CD4-positive, alpha-beta memory T cell (primary cell): ENCODE measurements at regions not wholly inside any gene's neighbourhood (a gene's known extent, or its start where the extent isn't known, plus 50 kb on each side); places are given as distances from the start of the nearest gene placed in this dataset.

Experiments used
- CTCF ChIA-PET: fragments of 350-600 bp; sonication (Branson Sonifier 250); formaldehyde crosslinking; loops from one replicate; lab custom pipeline; 2021; ENCODE audit warnings: inconsistent platforms; ENCODE audit not compliant: partially characterized antibody; lab: Charles Lee
- POLR2A ChIA-PET: fragments of 350-600 bp; sonication (Branson Sonifier 250); formaldehyde crosslinking; loops from one replicate; lab custom pipeline; 2021; ENCODE audit not compliant: partially characterized antibody; lab: Charles Lee
- DNase-seq, 5 donors: peaks; one replicate each; pipeline versions ENCODE4 v3.0.0 to v3.0.0-alpha.2; 2020 to 2022; ENCODE audit warnings: mixed read lengths in 1 of 5
- H3K27ac ChIP-seq: one replicate; pipeline ENCODE4 v1.7.0; 2013; ENCODE audit warnings: low read depth, low read length
- H3K27me3 ChIP-seq: 2 replicates; pipeline ENCODE4 v1.7.0; 2013; ENCODE audit warnings: mild to moderate bottlenecking, low read length, moderate library complexity; ENCODE audit not compliant: insufficient read depth
- H3K36me3 ChIP-seq: 2 replicates; pipeline ENCODE4 v1.7.0; 2013; ENCODE audit warnings: mild to moderate bottlenecking, low read length, moderate library complexity; ENCODE audit not compliant: insufficient read depth
- H3K4me1 ChIP-seq: 2 replicates; pipeline ENCODE4 v1.7.0; 2013; ENCODE audit warnings: mild to moderate bottlenecking, low read length, moderate library complexity; ENCODE audit not compliant: insufficient read depth
- H3K4me3 ChIP-seq, 2 donors: one replicate each; pipeline ENCODE4 v1.7.0; 2013; ENCODE audit warnings: low read length in 2 of 2, mild to moderate bottlenecking in 1 of 2
- H3K9me3 ChIP-seq, 2 donors: one replicate each; pipeline ENCODE4 v1.7.0; 2013; ENCODE audit warnings: low read length in 2 of 2, control low read depth in 1 of 2; ENCODE audit not compliant: control insufficient read depth in 1 of 2
- H3K27ac Mint-ChIP-seq, 7 donors: one replicate each; pipeline ENCODE4 v1.8.0; 2020 to 2021; ENCODE audit warnings: mixed read lengths in 7 of 7, mild to moderate bottlenecking in 6 of 7, inconsistent platforms in 3 of 7, moderate library complexity in 3 of 7
- H3K27me3 Mint-ChIP-seq, 2 donors: one replicate each; pipeline ENCODE4 v1.8.0; 2020 to 2021; ENCODE audit warnings: mixed read lengths in 2 of 2
- H3K36me3 Mint-ChIP-seq, 2 donors: one replicate each; pipeline ENCODE4 v1.8.0; 2020 to 2021; ENCODE audit warnings: mixed read lengths in 2 of 2, inconsistent platforms in 1 of 2, mild to moderate bottlenecking in 1 of 2
- H3K4me1 Mint-ChIP-seq, 4 donors: one replicate each; pipeline ENCODE4 v1.8.0; 2020 to 2021; ENCODE audit warnings: mixed read lengths in 4 of 4, mild to moderate bottlenecking in 1 of 4
- H3K4me3 Mint-ChIP-seq, 8 donors: one replicate each; pipeline ENCODE4 v1.8.0; 2020 to 2021; ENCODE audit warnings: mixed read lengths in 8 of 8, mild to moderate bottlenecking in 7 of 8, moderate library complexity in 6 of 8, inconsistent platforms in 3 of 8
- H3K9me3 Mint-ChIP-seq, 8 donors: one replicate each; pipeline ENCODE4 v1.8.0; 2020 to 2021; ENCODE audit warnings: mixed read lengths in 8 of 8, mild to moderate bottlenecking in 5 of 8, inconsistent platforms in 3 of 8, moderate library complexity in 1 of 8
- intact Hi-C: fragments of 100-400 bp; cut with micrococcal nuclease; formaldehyde crosslinking; loops from one replicate; pipeline ENCODE4 v1.15.1; 2023

DNA sequence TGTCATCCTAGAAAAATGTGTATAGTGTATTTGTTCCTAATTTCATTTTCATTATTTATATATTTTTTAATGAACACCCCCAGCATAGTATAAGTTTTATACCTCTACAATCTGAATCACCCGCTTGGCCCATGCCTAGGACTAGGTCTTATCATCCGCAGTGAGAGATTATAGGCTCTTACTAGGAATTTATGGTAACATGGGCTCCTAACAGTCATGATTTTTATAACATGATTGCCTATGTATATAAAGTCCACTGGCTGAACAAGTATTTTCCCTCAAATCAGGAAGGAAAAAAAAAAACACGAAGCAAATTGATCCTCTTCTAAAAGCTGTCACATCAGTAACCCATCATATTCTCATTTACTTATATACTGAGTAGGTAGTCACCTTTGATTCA, 666.1 kb upstream of the NRXN1 start:
- Mint-ChIP-seq H3K36me3 (no peaks in the 10 kb centered on the region), H3K9me3 (peaks cover 0 to 4% (median 0%) of the 10 kb centered on the region in 8 donors), H3K27me3 (no peaks in the 10 kb centered on the region), H3K4me1 (no peaks in the 10 kb centered on the region), H3K27ac (no peak overlapping the region), H3K4me3 (no peak overlapping the region)
- CTCF ChIA-PET = no interaction called here
- no peak overlapping the region for H3K4me3 ChIP-seq
- H3K27ac ChIP-seq = no peak overlapping the region
- H3K27me3 ChIP-seq = no peaks in the 10 kb centered on the region
- no peaks in the 10 kb centered on the region for H3K4me1 ChIP-seq
- intact Hi-C loops = no loop called here
- no peaks in the 10 kb centered on the region for H3K9me3 ChIP-seq
- POLR2A ChIA-PET = no interaction called here
- no peaks in the 10 kb centered on the region for H3K36me3 ChIP-seq
- no peak for DNase-seq

- H3K27ac Mint-ChIP-seq = peak overlapping the region in 1 of 7 donors; percentile 6
- H3K4me3 Mint-ChIP-seq = no peak overlapping the region
- Histone ChIP-seq H3K27ac (no peak overlapping the region), H3K36me3 (no peaks in the 10 kb centered on the region), H3K4me1 (no peaks in the 10 kb centered on the region), H3K4me3 (no peak overlapping the region), H3K9me3 (no peaks in the 10 kb centered on the region), H3K27me3 (no peaks in the 10 kb centered on the region)
- intact Hi-C loops = no loop called here
- H3K9me3 Mint-ChIP-seq = peaks cover 0 to 4% (median 1%) of the 10 kb centered on the region in 8 donors
- ChIA-PET POLR2A (no interaction called here), CTCF (no interaction called here)
- H3K4me1 Mint-ChIP-seq = no peaks in the 10 kb centered on the region
- no peaks in the 10 kb centered on the region for H3K36me3 Mint-ChIP-seq
- no peak for DNase-seq
- no peaks in the 10 kb centered on the region for H3K27me3 Mint-ChIP-seq
Measured at GRCh38 chr2:51697095-51697494, 665.2 kb upstream of the NRXN1 start.

GRCh38 chr2:51695531-51695930, 663.6 kb upstream of the NRXN1 start:
- ChIA-PET POLR2A (no interaction called here), CTCF (no interaction called here)
- Mint-ChIP-seq H3K4me1 (no peaks in the 10 kb centered on the region), H3K4me3 (no peak overlapping the region), H3K9me3 (peaks cover 0 to 4% (median 1%) of the 10 kb centered on the region in 8 donors), H3K27ac (no peak overlapping the region), H3K27me3 (no peaks in the 10 kb centered on the region), H3K36me3 (no peaks in the 10 kb centered on the region)
- DNase-seq = no peak
- intact Hi-C loops = no loop called here
- H3K4me3 ChIP-seq = no peak overlapping the region
- no peaks in the 10 kb centered on the region for H3K4me1 ChIP-seq
- H3K9me3 ChIP-seq = no peaks in the 10 kb centered on the region
- no peak overlapping the region for H3K27ac ChIP-seq
- no peaks in the 10 kb centered on the region for H3K36me3 ChIP-seq
- no peaks in the 10 kb centered on the region for H3K27me3 ChIP-seq

- no peaks in the 10 kb centered on the region for H3K4me1 Mint-ChIP-seq
- Histone ChIP-seq H3K27me3 (no peaks in the 10 kb centered on the region), H3K4me3 (no peak overlapping the region), H3K4me1 (no peaks in the 10 kb centered on the region), H3K9me3 (no peaks in the 10 kb centered on the region), H3K36me3 (no peaks in the 10 kb centered on the region), H3K27ac (no peak overlapping the region)
- H3K9me3 Mint-ChIP-seq = peaks cover 0 to 4% (median 1%) of the 10 kb centered on the region in 8 donors
- H3K27ac Mint-ChIP-seq = no peak overlapping the region
- no peaks in the 10 kb centered on the region for H3K27me3 Mint-ChIP-seq
- ChIA-PET POLR2A (no interaction called here), CTCF (no interaction called here)
- H3K36me3 Mint-ChIP-seq = no peaks in the 10 kb centered on the region
- H3K4me3 Mint-ChIP-seq = no peak overlapping the region
- no peak for DNase-seq
- intact Hi-C loops = no loop called here
Measured at GRCh38 chr2:51693640-51694039, 661.7 kb upstream of the NRXN1 start.

- POLR2A ChIA-PET = no interaction called here
- intact Hi-C loops = no loop called here
Measured at GRCh38 chr2:51681854-51682253, 649.9 kb upstream of the NRXN1 start.

DNA sequence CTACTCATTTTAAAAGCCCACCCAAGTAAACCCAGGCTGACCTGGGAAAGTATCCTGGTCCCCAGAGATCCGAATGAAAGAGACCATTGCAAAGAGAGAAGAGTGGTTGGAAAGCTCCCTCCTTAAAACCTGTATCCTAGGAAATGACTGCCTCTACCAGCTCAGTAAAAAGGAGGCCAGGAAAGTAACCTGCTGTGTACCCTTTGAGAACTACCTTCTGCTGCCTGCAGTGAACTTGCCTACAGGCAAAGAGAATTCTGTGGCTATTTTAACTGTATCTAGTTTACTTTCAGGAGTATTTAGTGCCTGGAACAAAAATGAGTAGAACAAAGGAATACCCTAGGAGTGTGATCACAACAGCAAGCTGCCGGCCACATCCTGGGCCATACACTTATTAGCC, 641.7 kb upstream of the NRXN1 start:
- H3K9me3 Mint-ChIP-seq = peaks cover 0 to 18% (median 8%) of the 10 kb centered on the region in 8 donors
- ChIA-PET CTCF (no interaction called here), POLR2A (interaction anchor here (0.7 kb wide), 1 partner anchor 388 kb away, joined by 3 read pairs; no protein-coding TSS in a partner anchor)
- H3K9me3 ChIP-seq = no peaks in the 10 kb centered on the region
- H3K27ac ChIP-seq = no peak overlapping the region
- H3K27ac Mint-ChIP-seq = no peak overlapping the region
- H3K27me3 ChIP-seq = no peaks in the 10 kb centered on the region
- no peaks in the 10 kb centered on the region for H3K36me3 Mint-ChIP-seq
- no peak overlapping the region for H3K4me3 Mint-ChIP-seq
- no peaks in the 10 kb centered on the region for H3K4me1 ChIP-seq
- no peaks in the 10 kb centered on the region for H3K4me1 Mint-ChIP-seq
- intact Hi-C loops = no loop called here
- no peak overlapping the region for H3K4me3 ChIP-seq
- H3K27me3 Mint-ChIP-seq = no peaks in the 10 kb centered on the region
- no peaks in the 10 kb centered on the region for H3K36me3 ChIP-seq
- DNase-seq = no peak

More at GRCh38 chr2:51681854-51682253, 649.9 kb upstream of the NRXN1 start:
- H3K4me3 Mint-ChIP-seq = no peak overlapping the region
- no peaks in the 10 kb centered on the region for H3K27me3 Mint-ChIP-seq
- Histone ChIP-seq H3K9me3 (peaks cover 0 to 2% of the 10 kb centered on the region in 2 donors), H3K4me1 (no peaks in the 10 kb centered on the region), H3K27ac (no peak overlapping the region), H3K4me3 (no peak overlapping the region), H3K27me3 (no peaks in the 10 kb centered on the region), H3K36me3 (no peaks in the 10 kb centered on the region)
- no peaks in the 10 kb centered on the region for H3K36me3 Mint-ChIP-seq
- CTCF ChIA-PET = no interaction called here
- H3K27ac Mint-ChIP-seq = no peak overlapping the region
- H3K4me1 Mint-ChIP-seq = no peaks in the 10 kb centered on the region
- peaks cover 0 to 13% (median 5%) of the 10 kb centered on the region in 8 donors for H3K9me3 Mint-ChIP-seq
- no peak for DNase-seq

DNA sequence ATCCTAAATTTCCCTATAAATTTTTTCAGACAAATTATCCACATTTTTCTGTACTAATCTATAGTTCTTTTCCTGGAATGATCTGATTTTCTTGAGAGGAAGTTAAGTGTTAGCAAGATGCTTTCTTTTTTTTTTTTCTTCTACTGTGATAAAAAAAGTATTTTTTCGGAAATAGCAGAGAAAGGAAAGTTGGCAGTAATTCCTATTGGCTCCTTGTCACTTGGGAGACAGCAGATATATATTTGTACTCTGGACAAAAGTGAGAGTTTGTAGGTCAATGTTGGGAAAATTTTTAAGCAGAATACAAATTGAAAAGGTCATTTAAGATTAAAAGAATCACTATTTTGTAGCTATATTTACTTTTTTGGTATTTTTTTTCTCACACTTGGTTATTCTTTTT, 635.7 kb upstream of the NRXN1 start:
- Histone ChIP-seq H3K36me3 (no peaks in the 10 kb centered on the region), H3K4me3 (no peak overlapping the region), H3K4me1 (no peaks in the 10 kb centered on the region), H3K9me3 (peaks cover 0 to 5% of the 10 kb centered on the region in 2 donors), H3K27ac (no peak overlapping the region), H3K27me3 (no peaks in the 10 kb centered on the region)
- H3K36me3 Mint-ChIP-seq = no peaks in the 10 kb centered on the region
- peaks cover 0 to 11% (median 5%) of the 10 kb centered on the region in 8 donors for H3K9me3 Mint-ChIP-seq
- no peaks in the 10 kb centered on the region for H3K4me1 Mint-ChIP-seq
- ChIA-PET CTCF (no interaction called here), POLR2A (no interaction called here)
- no peak overlapping the region for H3K4me3 Mint-ChIP-seq
- no peaks in the 10 kb centered on the region for H3K27me3 Mint-ChIP-seq
- intact Hi-C loops = no loop called here
- no peak for DNase-seq
- no peak overlapping the region for H3K27ac Mint-ChIP-seq

DNA sequence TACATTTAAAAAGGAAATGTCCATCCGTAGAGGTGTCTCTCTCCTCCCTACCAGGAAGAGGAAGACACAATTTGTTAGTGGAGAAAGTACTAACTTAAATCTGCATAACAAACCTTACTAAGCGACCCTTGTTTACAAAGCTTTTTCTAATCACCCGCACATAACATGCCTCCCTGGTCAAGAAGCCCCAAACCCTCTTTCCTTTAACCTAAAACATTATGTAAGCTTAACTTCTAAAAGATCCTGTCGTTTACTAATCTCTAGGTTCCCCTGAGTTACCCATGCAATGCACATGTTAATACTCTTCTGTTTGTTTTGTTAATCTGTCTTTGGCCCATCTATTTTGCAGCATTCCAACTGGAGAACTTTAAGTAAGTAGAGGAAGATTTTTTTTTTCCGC, 630.3 kb upstream of the NRXN1 start:
- H3K27me3 ChIP-seq = no peaks in the 10 kb centered on the region
- intact Hi-C loops = no loop called here
- Mint-ChIP-seq H3K4me1 (no peaks in the 10 kb centered on the region), H3K36me3 (no peaks in the 10 kb centered on the region), H3K4me3 (no peak overlapping the region), H3K27ac (no peak overlapping the region), H3K9me3 (peaks cover 0 to 14% (median 7%) of the 10 kb centered on the region in 8 donors), H3K27me3 (no peaks in the 10 kb centered on the region)
- H3K9me3 ChIP-seq = peaks cover 0 to 5% of the 10 kb centered on the region in 2 donors
- no peaks in the 10 kb centered on the region for H3K4me1 ChIP-seq
- ChIA-PET POLR2A (no interaction called here), CTCF (no interaction called here)
- H3K27ac ChIP-seq = no peak overlapping the region
- no peak for DNase-seq
- H3K36me3 ChIP-seq = no peaks in the 10 kb centered on the region
- no peak overlapping the region for H3K4me3 ChIP-seq
